ENCODE measurements at regions not wholly inside any gene's neighbourhood (a gene's known extent, or its start where the extent isn't known, plus 50 kb on each side); places are given as distances from the start of the nearest gene placed in this dataset.
"Not testable (repeated sequence)": the region's sequence is repeated elsewhere in the genome, so short reads cannot be mapped to it uniquely, and the experiment has no call there.

GRCh38 chr19:27392027-27392632 is 1820.8 kb downstream of the UQCRFS1 start (continued):
- TF ChIP-seq ZBTB26 (CRISPR knock-in tag; IDR thresholded peaks at IDR 0.05; ENCODE audit: borderline replicate concordance) (no peak), ZNF253 (CRISPR knock-in tag; IDR thresholded peaks at IDR 0.05; ENCODE audit: borderline replicate concordance) (no peak)

DNA sequence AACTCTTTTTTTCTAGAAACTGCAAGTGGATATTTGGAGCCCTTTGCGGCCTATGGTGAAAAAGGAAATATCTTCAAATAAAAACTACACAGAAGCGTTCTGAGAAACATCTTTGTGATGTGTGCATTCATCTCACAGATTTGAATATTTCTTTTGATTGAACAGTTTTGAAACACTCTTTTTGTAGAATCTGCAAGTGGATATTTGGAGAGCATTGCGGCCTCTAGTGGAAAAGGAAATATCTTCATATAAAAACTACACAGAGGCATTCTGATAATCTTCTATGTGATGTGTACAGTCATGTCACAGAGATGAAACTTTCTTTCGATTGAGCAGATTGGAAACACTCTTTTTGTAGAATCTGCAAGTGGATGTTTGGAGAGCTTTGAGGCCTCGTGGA is 1833.6 kb downstream of the UQCRFS1 start:
- 2% methylated on average over 5 of the region's 5 CpGs for WGBS (ENCODE audit: low lambda C conversion rate)
- H3K9ac ChIP-seq (ENCODE audit: insufficient read depth, low read depth, low read length); CTCF ChIA-PET (ENCODE audit: low intra/inter-chr PET ratio, low total read pairs): not testable (repeated sequence)

GRCh38 chr19:27369603-27370002 is 1843.3 kb downstream of the UQCRFS1 start:
- intact Hi-C loops (cut with micrococcal nuclease; ENCODE audit: unreplicated experiment); H3K36me3 ChIP-seq (replicated peaks in 1 of 2; ENCODE audit: control insufficient read depth in 1 of 2, insufficient read depth in 2 of 2, low read length in 2 of 2); FAIRE-seq; H3K4me1 ChIP-seq (ENCODE audit: insufficient read depth, low read length); CTCF ChIA-PET (ENCODE audit: low intra/inter-chr PET ratio, low total read pairs); H4K20me1 ChIP-seq (ENCODE audit: insufficient read depth, low read length); DNase-seq (ENCODE audit: low spot score); H3K9ac ChIP-seq (ENCODE audit: insufficient read depth, low read depth, low read length); H2AFZ ChIP-seq (ENCODE audit: low read length); ATAC-seq; in situ Hi-C loops (cut with HindIII; ENCODE audit: extremely low pct_ligation_motif_present, low pct_unique_long_range_greater_than_20kb); BruUV-seq (replicated peaks); H3K4me3 ChIP-seq (replicated peaks in 1 of 3; ENCODE audit: insufficient read depth in 1 of 3, low read depth in 2 of 3, low read length in 3 of 3); POLR2A ChIA-PET; H3K79me2 ChIP-seq (ENCODE audit: insufficient read depth, low read length); H3K27ac ChIP-seq (ENCODE audit: extremely low read length, insufficient read depth, low read length); H3K4me2 ChIP-seq (ENCODE audit: low read depth, low read length); H3K27me3 ChIP-seq (ENCODE audit: control insufficient read depth in 1 of 2, insufficient read depth in 2 of 2, low read length in 2 of 2): not testable (repeated sequence)
- peaks cover 89% of the 10 kb centered on the region for H3K9me3 ChIP-seq (ENCODE audit: low read length)
- 4% methylated on average over 3 of the region's 3 CpGs for WGBS (ENCODE audit: low lambda C conversion rate)

More for the DNA sequence above, 1833.6 kb downstream of the UQCRFS1 start:
- H3K36me3 ChIP-seq (replicated peaks in 1 of 2; ENCODE audit: control insufficient read depth in 1 of 2, insufficient read depth in 2 of 2, low read length in 2 of 2); in situ Hi-C loops (cut with HindIII; ENCODE audit: extremely low pct_ligation_motif_present, low pct_unique_long_range_greater_than_20kb); H3K4me3 ChIP-seq (replicated peaks in 1 of 3; ENCODE audit: insufficient read depth in 1 of 3, low read depth in 2 of 3, low read length in 3 of 3); H3K27me3 ChIP-seq (ENCODE audit: control insufficient read depth in 1 of 2, insufficient read depth in 2 of 2, low read length in 2 of 2); DNase-seq (ENCODE audit: low spot score); FAIRE-seq; H3K4me2 ChIP-seq (ENCODE audit: low read depth, low read length); H3K4me1 ChIP-seq (ENCODE audit: insufficient read depth, low read length); BruUV-seq (replicated peaks); ATAC-seq; H3K79me2 ChIP-seq (ENCODE audit: insufficient read depth, low read length); intact Hi-C loops (cut with micrococcal nuclease; ENCODE audit: unreplicated experiment); H4K20me1 ChIP-seq (ENCODE audit: insufficient read depth, low read length); POLR2A ChIA-PET; H2AFZ ChIP-seq (ENCODE audit: low read length); H3K27ac ChIP-seq (ENCODE audit: extremely low read length, insufficient read depth, low read length): not testable (repeated sequence)
- H3K9me3 ChIP-seq (ENCODE audit: low read length) = peaks cover 100% of the 10 kb centered on the region

DNA sequence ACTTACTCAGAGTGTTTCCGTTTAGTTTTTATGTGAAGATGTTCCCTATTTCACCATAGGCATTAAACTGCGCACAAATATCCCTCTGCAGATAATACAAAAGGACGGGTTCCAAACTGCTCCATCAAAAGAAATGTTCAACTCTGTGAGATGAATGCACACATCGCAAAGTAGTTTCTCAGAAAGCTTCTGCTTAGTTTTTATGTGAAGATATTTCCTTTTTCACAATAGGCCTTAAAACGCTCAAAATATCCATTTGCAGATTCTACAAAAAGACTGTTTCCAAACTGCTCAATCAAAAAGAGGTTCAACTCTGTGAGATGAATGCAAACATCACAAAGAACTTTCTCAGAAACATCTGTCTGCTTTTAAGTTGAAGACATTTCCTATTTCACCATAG is 1850.5 kb downstream of the UQCRFS1 start:
- BruUV-seq (replicated peaks) = not testable (repeated sequence)
- peaks cover 98% of the 10 kb centered on the region for H3K9me3 ChIP-seq (ENCODE audit: low read length)

More for the DNA sequence above, 1850.5 kb downstream of the UQCRFS1 start:
- H3K4me2 ChIP-seq (ENCODE audit: low read depth, low read length); H3K27ac ChIP-seq (ENCODE audit: extremely low read length, insufficient read depth, low read length); FAIRE-seq; POLR2A ChIA-PET; CTCF ChIA-PET (ENCODE audit: low intra/inter-chr PET ratio, low total read pairs); H4K20me1 ChIP-seq (ENCODE audit: insufficient read depth, low read length); DNase-seq (ENCODE audit: low spot score); H2AFZ ChIP-seq (ENCODE audit: low read length); H3K27me3 ChIP-seq (ENCODE audit: control insufficient read depth in 1 of 2, insufficient read depth in 2 of 2, low read length in 2 of 2); H3K4me3 ChIP-seq (replicated peaks in 1 of 3; ENCODE audit: insufficient read depth in 1 of 3, low read depth in 2 of 3, low read length in 3 of 3); H3K9ac ChIP-seq (ENCODE audit: insufficient read depth, low read depth, low read length); H3K79me2 ChIP-seq (ENCODE audit: insufficient read depth, low read length); H3K4me1 ChIP-seq (ENCODE audit: insufficient read depth, low read length); ATAC-seq; intact Hi-C loops (cut with micrococcal nuclease; ENCODE audit: unreplicated experiment); in situ Hi-C loops (cut with HindIII; ENCODE audit: extremely low pct_ligation_motif_present, low pct_unique_long_range_greater_than_20kb); H3K36me3 ChIP-seq (replicated peaks in 1 of 2; ENCODE audit: control insufficient read depth in 1 of 2, insufficient read depth in 2 of 2, low read length in 2 of 2): not testable (repeated sequence)
- WGBS (ENCODE audit: low lambda C conversion rate) = 1% methylated on average over 5 of the region's 5 CpGs
